PC-3 (cell line): ENCODE measurements at regions not wholly inside any gene's neighbourhood (a gene's known extent, or its start where the extent isn't known, plus 50 kb on each side); places are given as distances from the start of the nearest gene placed in this dataset.
A peak's percentile ranks its signal among the peaks of the same experiment; 100 is the strongest.

ENCODE experiments used
- ATAC-seq: fragments of 200-7000 bp; cut with Tn5 transposase; 2 replicates; pipeline ENCODE4 v1.9.1; 2020; ENCODE audit warnings: mild to moderate bottlenecking, moderate library complexity
- BruUV-seq: library from RNA; stranded (reverse); fragments of 400-500 nt; replicated peaks from 2 replicates; lab custom pipeline; 2021; lab: Mats Ljungman, UMichigan
- CTCF ChIA-PET: fragments of 300-600 bp; sonication (Branson Sonifier 250); formaldehyde crosslinking; loops from one replicate; lab custom pipeline; 2022; ENCODE audit warnings: antibody characterized with exemption; lab: Charles Lee
- POLR2A ChIA-PET: fragments of 300-600 bp; sonication (Branson Sonifier 250); formaldehyde crosslinking; loops from one replicate; lab custom pipeline; 2022; ENCODE audit warnings: antibody characterized with exemption; ENCODE audit not compliant: unreplicated experiment; lab: Charles Lee
- DNase-seq: peaks from one replicate; pipeline ENCODE4 v3.0.0-alpha.2; 2015
- H2AFZ ChIP-seq: fragments of 300-600 bp; sonication (generic); 2 replicates; pipeline ENCODE4 v1.6.0; 2016; ENCODE audit warnings: antibody characterized with exemption, low read length
- H3F3A ChIP-seq: fragments of 300-600 bp; sonication (generic); one replicate; pipeline ENCODE4 v1.6.0; 2017; ENCODE audit warnings: antibody characterized with exemption, low read length, control low read depth, mild to moderate bottlenecking; ENCODE audit not compliant: unreplicated experiment
- H3K27ac ChIP-seq: fragments of 300-600 bp; sonication (generic); 2 replicates; pipeline ENCODE4 v1.5.1; 2016; ENCODE audit warnings: mild to moderate bottlenecking, low read length
- H3K27me3 ChIP-seq: fragments of 300-600 bp; sonication (generic); 2 replicates; pipeline ENCODE4 v1.6.1; 2016; ENCODE audit warnings: low read length, mixed read lengths
- H3K36me3 ChIP-seq: fragments of 300-600 bp; sonication (generic); 2 replicates; pipeline ENCODE4 v1.6.1; 2016; ENCODE audit warnings: low read depth, mixed run types, low read length, mixed read lengths
- H3K4me1 ChIP-seq: fragments of 300-600 bp; sonication (generic); 2 replicates; pipeline ENCODE4 v1.5.1; 2016; ENCODE audit warnings: low read length; ENCODE audit not compliant: insufficient read depth
- H3K4me2 ChIP-seq: fragments of 300-600 bp; sonication (generic); 2 replicates; pipeline ENCODE4 v1.6.0; 2016; ENCODE audit warnings: low read length
- H3K4me3 ChIP-seq: fragments of 300-600 bp; sonication (generic); 2 replicates; pipeline ENCODE4 v1.5.1; 2016; ENCODE audit warnings: mild to moderate bottlenecking, low read length, mixed read lengths
- H3K79me2 ChIP-seq: fragments of 300-600 bp; sonication (generic); 2 replicates; pipeline ENCODE4 v1.6.1; 2017; ENCODE audit warnings: low read length, mixed read lengths
- H3K9ac ChIP-seq: fragments of 300-600 bp; sonication (generic); 2 replicates; pipeline ENCODE4 v1.6.0; 2016; ENCODE audit warnings: mild to moderate bottlenecking, low read length
- H3K9me2 ChIP-seq: fragments of 300-600 bp; sonication (generic); replicated peaks from 2 replicates; pipeline ENCODE4 v1.6.1; 2016; ENCODE audit warnings: mixed run types, low read length, mixed read lengths
- H3K9me3 ChIP-seq: fragments of 300-600 bp; sonication (generic); 2 replicates; pipeline ENCODE4 v1.6.1; 2016; ENCODE audit warnings: low read length, mixed read lengths
- H4K20me1 ChIP-seq: fragments of 300-600 bp; sonication (generic); 2 replicates; pipeline ENCODE4 v1.6.1; 2016; ENCODE audit warnings: low read length, mixed read lengths
- EZH2 ChIP-seq: fragments of 300-600 bp; sonication (generic); IDR thresholded peaks from one replicate; pipeline ENCODE4 v1.6.1; 2017; ENCODE audit warnings: antibody characterized with exemption, mild to moderate bottlenecking, low read length; ENCODE audit not compliant: unreplicated experiment
- EZH2phosphoT487 ChIP-seq: fragments of 300-600 bp; sonication (generic); IDR thresholded peaks from 2 replicates; pipeline ENCODE4 v1.6.1; 2018; ENCODE audit warnings: mild to moderate bottlenecking, antibody characterized with exemption, low read length, borderline replicate concordance
- intact Hi-C: fragments of 100-400 bp; cut with micrococcal nuclease; formaldehyde crosslinking; loops from 2 replicates; pipeline ENCODE4 v1.9.0; 2023
- TF ChIP-seq, protein P1 (sequence below): fragments of 300-600 bp; sonication (generic); conservative IDR thresholded peaks from 2 replicates; pipeline ENCODE4 v1.5.1; 2017; ENCODE audit warnings: antibody characterized with exemption, low read depth, mild to moderate bottlenecking, low read length

- no peak for ATAC-seq
- TF ChIP-seq EZH2phosphoT487 (no peak), EZH2 (no peak)
- TF ChIP-seq, protein P1, sequence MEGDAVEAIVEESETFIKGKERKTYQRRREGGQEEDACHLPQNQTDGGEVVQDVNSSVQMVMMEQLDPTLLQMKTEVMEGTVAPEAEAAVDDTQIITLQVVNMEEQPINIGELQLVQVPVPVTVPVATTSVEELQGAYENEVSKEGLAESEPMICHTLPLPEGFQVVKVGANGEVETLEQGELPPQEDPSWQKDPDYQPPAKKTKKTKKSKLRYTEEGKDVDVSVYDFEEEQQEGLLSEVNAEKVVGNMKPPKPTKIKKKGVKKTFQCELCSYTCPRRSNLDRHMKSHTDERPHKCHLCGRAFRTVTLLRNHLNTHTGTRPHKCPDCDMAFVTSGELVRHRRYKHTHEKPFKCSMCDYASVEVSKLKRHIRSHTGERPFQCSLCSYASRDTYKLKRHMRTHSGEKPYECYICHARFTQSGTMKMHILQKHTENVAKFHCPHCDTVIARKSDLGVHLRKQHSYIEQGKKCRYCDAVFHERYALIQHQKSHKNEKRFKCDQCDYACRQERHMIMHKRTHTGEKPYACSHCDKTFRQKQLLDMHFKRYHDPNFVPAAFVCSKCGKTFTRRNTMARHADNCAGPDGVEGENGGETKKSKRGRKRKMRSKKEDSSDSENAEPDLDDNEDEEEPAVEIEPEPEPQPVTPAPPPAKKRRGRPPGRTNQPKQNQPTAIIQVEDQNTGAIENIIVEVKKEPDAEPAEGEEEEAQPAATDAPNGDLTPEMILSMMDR, result no peak
Measured at GRCh38 chr5:161064297-161064696, 212.3 kb upstream of the ATP10B start.

GRCh38 chr5:161058781-161059180 lies 206.8 kb upstream of the ATP10B start:
- Histone ChIP-seq H3K9ac (no peak overlapping the region), H3K27me3 (no peaks in the 10 kb centered on the region), H3K79me2 (no peaks in the 10 kb centered on the region), H3K27ac (no peak overlapping the region), H3F3A (no peaks in the 10 kb centered on the region), H3K4me2 (no peak overlapping the region), H3K36me3 (no peaks in the 10 kb centered on the region), H4K20me1 (no peaks in the 10 kb centered on the region), H3K4me3 (no peak overlapping the region), H3K9me2 (no peaks in the 10 kb centered on the region), H3K4me1 (no peaks in the 10 kb centered on the region), H2AFZ (no peak overlapping the region), H3K9me3 (peaks cover 9% of the 10 kb centered on the region)
- ChIA-PET CTCF (no interaction called here), POLR2A (no interaction called here)
- intact Hi-C loops, result no loop called here
- DNase-seq, result no peak
- BruUV-seq, result no TSS peak
- no peak for ATAC-seq
- no peak for TF ChIP-seq EZH2phosphoT487
- TF ChIP-seq, protein P1, result no peak
- TF ChIP-seq EZH2, result no peak

More at GRCh38 chr5:161064297-161064696, 212.3 kb upstream of the ATP10B start:
- intact Hi-C loops, result no loop called here
- no TSS peak for BruUV-seq
- Histone ChIP-seq H3K27me3 (no peaks in the 10 kb centered on the region), H3K9ac (no peak overlapping the region), H3K79me2 (no peaks in the 10 kb centered on the region), H3K9me2 (no peaks in the 10 kb centered on the region), H3K4me2 (no peak overlapping the region), H3K4me1 (no peaks in the 10 kb centered on the region), H2AFZ (no peak overlapping the region), H3K9me3 (no peaks in the 10 kb centered on the region; the same call in none of the 2 replicates), H3K27ac (no peak overlapping the region), H3K4me3 (no peak overlapping the region), H4K20me1 (no peaks in the 10 kb centered on the region), H3F3A (no peaks in the 10 kb centered on the region), H3K36me3 (no peaks in the 10 kb centered on the region)
- CTCF ChIA-PET, result no interaction called here
- no peak for DNase-seq
- POLR2A ChIA-PET, result no interaction called here

DNA sequence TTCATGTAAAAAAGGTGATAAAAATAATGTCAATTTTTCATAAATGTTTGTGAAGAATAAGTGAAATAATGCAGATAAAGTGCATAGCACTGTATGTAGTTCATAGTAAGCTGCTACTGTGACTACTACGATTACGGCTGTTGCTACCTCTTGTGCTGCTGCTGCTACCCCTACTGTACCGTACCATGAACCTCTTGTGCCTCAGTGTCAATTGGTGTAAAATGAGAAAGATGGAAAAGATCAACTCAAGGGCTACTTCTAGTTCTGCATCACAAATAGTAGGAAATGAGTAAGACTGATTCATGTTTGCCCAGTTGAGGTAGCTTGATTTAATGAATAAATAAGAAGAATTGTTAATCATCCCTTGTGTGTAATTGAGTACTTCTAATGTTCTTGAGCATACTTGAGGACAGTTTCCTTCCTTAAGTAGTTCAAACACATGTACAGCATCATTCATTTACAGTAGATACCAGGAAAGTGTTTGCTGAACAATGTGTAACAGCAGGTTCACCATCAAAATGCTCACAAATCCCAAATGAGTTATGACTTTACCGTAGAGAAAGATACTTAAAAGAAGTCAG lies 200.0 kb upstream of the ATP10B start:
- TF ChIP-seq EZH2, result no peak
- TF ChIP-seq, protein P1, result no peak
- TF ChIP-seq EZH2phosphoT487, result no peak
- CTCF ChIA-PET, result no interaction called here
- BruUV-seq, result no TSS peak
- Histone ChIP-seq H3K9me3 (peaks cover 17% of the 10 kb centered on the region), H3K36me3 (no peaks in the 10 kb centered on the region), H3K27me3 (no peaks in the 10 kb centered on the region), H3K4me3 (no peak overlapping the region), H4K20me1 (no peaks in the 10 kb centered on the region), H3K27ac (no peak overlapping the region), H3K4me1 (no peaks in the 10 kb centered on the region), H3F3A (no peaks in the 10 kb centered on the region), H2AFZ (no peak overlapping the region), H3K4me2 (no peak overlapping the region), H3K9ac (no peak overlapping the region), H3K9me2 (no peaks in the 10 kb centered on the region), H3K79me2 (no peaks in the 10 kb centered on the region)
- intact Hi-C loops, result no loop called here
- POLR2A ChIA-PET, result no interaction called here
- ATAC-seq (no peak), DNase-seq (peak; percentile 8)
